ENCODE measurements at regions not wholly inside any gene's neighbourhood (a gene's known extent, or its start where the extent isn't known, plus 50 kb on each side); places are given as distances from the start of the nearest gene placed in this dataset.
"Not testable (repeated sequence)": the region's sequence is repeated elsewhere in the genome, so short reads cannot be mapped to it uniquely, and the experiment has no call there.

DNA sequence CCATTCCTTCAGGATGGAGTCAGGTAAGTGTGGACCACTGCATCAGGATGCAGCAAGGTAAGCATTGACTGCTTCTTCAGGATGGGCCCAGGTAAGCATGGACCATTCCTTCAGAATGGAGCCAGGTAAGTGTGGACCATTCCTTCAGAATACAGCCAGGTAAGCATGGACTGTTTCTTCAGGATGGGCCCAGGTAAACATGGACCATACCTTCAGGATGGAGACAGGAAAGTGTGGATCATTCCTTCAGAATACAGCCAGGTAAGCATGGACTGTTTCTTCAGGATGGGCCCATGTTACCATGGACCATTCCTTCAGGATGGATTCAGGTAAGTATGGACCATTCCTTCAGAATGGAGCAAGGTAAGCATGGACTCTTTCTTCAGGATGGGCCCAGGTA, 89.4 kb upstream of the SPACA7 start:
- DNase-seq, result not testable (repeated sequence)

DNA sequence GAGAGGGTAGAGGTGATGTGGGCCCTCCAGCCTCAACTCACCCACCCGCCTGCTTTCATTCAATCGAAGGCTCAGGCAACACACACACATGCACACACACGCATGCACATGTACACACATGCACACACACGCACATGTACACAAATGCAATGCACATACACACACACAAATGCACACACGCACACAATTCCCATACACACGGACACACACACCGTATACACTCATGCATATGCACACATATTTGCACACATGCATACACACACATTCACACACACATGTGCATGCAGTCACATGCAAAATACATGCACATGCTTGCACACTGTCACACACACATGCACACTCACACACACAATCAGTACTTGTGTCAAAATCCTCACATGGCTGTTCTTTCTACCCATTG, 55.9 kb upstream of the SPACA7 start:
- DNase-seq, result no peak

DNA sequence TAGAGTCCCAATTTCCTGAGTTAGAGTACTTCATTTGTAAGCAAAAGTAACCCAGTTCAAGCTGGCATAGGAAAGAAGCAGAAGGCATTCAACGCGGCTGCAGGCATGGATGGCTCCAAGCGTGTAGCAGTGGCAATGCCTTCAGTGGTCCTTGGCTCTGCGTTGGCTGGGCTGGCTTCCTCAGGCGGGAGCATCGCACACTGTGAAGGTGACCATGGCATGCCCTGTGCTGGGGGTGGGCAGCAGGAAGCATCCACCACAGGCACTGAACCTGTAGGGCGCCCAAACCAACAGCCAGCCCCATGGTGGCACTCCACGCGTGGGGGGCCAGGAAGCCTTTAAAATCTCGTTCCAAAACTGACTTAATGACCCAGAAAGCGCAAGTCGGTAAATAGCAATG, 53.6 kb upstream of the SPACA7 start:
- DNase-seq, result no peak

DNA sequence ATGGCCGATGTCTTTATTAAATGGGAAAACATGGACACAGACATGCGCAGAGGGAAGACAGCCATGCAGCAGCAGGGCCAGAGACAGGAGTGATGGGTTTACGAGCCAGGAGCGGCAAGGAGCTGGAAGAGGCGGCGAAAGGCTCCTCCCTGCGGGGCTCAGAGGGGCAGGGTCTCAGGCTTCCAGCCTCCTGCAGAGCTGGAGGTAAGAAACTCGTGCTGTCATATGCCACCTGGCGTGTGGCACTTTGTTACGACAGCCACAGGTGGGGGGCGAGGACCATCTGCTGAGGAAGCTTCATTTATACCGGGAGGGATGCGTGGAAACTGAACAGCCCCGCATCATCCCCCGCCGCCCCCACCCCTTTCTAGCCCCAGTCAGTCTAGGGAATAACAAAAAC, 52.0 kb upstream of the SPACA7 start:
- DNase-seq, result no peak

DNA sequence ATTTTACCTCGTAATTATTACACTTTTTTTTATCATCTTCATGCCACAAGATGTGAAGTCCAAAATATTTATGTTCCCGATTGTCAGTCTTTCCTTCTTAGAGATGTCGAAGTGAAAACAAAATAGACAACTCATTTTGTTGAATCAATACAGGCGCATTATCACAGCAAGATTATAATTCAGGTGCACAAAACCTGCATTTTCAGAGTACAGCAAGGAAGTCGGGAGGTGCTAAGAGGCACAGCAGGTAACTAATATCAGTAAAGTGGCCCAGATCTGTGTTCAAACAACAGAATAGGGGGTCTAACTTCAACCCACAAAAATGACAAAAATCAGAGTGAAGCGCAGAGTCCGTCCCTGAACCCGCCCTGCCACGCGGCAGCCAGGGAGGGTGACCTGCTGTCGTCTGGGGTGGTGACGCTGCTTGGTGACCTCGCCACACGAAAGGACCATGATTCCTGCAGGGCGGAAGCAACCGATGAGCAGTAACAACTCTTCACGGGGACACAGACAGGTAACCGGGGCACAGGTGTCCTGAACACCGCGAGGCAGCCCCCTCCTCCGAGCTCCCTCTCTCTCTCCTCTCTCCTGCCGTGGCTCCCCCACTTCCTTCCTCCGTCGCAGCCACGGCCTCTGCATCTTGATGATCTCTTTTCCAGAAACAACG, 50.9 kb upstream of the SPACA7 start:
- DNase-seq, result no peak

DNA sequence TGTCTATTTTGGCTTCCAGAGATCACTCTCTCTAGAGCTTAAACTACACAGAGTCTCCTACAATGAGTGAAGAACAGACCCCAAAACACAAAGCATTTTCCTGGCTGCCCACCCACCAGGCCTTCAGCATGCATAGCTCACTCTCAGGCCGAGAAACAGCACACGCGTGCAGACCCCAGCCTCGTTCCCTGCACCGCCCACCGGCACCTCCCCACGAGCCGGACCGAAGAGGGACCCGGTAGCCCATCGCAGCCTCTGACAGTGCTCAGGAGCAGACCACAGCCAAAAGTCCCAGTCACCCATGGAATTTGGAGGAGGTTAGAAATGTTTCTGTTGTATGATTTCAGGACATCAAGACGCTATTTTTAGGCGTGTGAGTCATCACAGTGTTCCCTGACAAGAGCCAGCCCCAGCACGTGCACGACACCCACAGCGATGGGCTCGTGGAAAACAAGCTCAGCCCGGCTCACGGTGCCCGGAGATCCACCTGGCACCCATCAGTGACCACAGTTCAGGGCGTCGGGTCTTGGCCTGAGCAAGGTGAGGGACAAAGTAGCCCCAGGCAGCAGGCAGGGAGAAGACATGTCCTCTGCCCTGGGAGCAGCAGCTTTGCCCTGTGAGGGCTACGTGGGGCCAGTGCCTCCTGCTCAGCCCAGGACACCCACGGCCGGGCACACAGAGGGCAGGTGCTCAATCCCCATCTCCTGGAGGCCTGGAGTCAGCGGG, 50.1 kb upstream of the SPACA7 start:
- DNase-seq, result no peak
